ENCODE measurements at regions not wholly inside any gene's neighbourhood (a gene's known extent, or its start where the extent isn't known, plus 50 kb on each side); places are given as distances from the start of the nearest gene placed in this dataset.
A peak's percentile ranks its signal among the peaks of the same experiment; 100 is the strongest.
"Not testable (repeated sequence)": the region's sequence is repeated elsewhere in the genome, so short reads cannot be mapped to it uniquely, and the experiment has no call there.

DNA sequence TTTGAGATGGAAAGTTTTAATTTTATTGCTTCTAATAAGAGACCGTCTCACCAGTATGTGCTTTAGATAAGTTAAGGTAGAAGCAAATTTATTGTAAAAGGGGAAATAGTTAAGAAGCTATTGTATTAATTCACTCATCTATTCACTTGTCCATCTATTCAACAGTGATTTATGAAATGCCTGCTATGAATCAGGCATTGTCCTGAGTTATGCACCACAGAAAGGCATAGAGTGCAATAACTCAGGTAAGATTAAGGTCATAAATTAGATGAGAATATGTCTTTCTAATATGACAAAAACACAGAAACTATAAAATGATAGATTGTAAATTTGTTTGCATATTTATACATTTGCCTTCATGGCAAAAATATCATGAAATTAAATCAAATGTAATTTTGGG lies 379.3 kb upstream of the PCDH15 start:
- no peak for DNase-seq (ENCODE audit: low read depth)
- no peak overlapping the region for H3K4me3 ChIP-seq (ENCODE audit: low read depth, low read length)
- TF ChIP-seq, protein P1, sequence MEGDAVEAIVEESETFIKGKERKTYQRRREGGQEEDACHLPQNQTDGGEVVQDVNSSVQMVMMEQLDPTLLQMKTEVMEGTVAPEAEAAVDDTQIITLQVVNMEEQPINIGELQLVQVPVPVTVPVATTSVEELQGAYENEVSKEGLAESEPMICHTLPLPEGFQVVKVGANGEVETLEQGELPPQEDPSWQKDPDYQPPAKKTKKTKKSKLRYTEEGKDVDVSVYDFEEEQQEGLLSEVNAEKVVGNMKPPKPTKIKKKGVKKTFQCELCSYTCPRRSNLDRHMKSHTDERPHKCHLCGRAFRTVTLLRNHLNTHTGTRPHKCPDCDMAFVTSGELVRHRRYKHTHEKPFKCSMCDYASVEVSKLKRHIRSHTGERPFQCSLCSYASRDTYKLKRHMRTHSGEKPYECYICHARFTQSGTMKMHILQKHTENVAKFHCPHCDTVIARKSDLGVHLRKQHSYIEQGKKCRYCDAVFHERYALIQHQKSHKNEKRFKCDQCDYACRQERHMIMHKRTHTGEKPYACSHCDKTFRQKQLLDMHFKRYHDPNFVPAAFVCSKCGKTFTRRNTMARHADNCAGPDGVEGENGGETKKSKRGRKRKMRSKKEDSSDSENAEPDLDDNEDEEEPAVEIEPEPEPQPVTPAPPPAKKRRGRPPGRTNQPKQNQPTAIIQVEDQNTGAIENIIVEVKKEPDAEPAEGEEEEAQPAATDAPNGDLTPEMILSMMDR (conservative IDR thresholded peaks at IDR 0.05; ENCODE audit: low read depth, low read length) = no peak

GRCh38 chr10:55174419-55174818 lies 373.4 kb upstream of the PCDH15 start:
- no peak overlapping the region for H3K4me3 ChIP-seq (ENCODE audit: low read depth, low read length)
- DNase-seq (ENCODE audit: low read depth) = no peak
- TF ChIP-seq, protein P1 (conservative IDR thresholded peaks at IDR 0.05; ENCODE audit: low read depth, low read length) = peak; percentile 50

GRCh38 chr10:55169493-55169892 lies 368.5 kb upstream of the PCDH15 start:
- no peak for DNase-seq (ENCODE audit: low read depth)
- no peak overlapping the region for H3K4me3 ChIP-seq (ENCODE audit: low read depth, low read length)
- TF ChIP-seq, protein P1 (conservative IDR thresholded peaks at IDR 0.05; ENCODE audit: low read depth, low read length) = no peak

GRCh38 chr10:55168343-55168742 lies 367.3 kb upstream of the PCDH15 start:
- H3K4me3 ChIP-seq (ENCODE audit: low read depth, low read length) = no peak overlapping the region
- TF ChIP-seq, protein P1 (conservative IDR thresholded peaks at IDR 0.05; ENCODE audit: low read depth, low read length) = no peak
- DNase-seq (ENCODE audit: low read depth) = no peak

DNA sequence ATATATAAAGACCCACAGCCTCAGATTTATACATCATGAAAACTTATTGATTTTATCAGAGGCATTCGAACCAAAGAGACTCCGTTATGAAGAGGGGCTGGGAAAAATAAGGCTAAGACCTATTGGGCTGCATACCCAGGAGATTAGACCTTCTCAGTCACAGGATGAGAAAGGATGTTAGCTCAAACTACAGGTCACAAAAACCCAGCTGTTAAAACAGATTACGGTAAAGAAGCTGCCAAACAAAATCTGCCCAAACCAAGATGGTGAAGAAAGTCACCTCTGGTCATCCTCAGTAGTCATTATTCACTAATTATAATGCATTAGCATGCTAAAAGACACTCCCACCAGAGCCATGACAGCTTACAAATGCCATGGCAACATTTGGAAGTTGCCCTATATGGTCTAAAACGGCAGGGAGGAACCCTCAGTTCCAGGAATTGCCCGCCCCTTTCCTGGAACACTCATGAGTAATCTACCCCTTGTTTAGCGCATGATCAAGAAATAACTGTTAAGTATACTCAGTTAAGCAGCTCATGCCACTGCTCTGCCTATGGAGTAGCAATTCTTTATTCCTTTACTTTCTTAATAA lies 362.5 kb upstream of the PCDH15 start:
- TF ChIP-seq, protein P1 (conservative IDR thresholded peaks at IDR 0.05; ENCODE audit: low read depth, low read length) = no peak
- no peak overlapping the region for H3K4me3 ChIP-seq (ENCODE audit: low read depth, low read length)
- no peak for DNase-seq (ENCODE audit: low read depth)

DNA sequence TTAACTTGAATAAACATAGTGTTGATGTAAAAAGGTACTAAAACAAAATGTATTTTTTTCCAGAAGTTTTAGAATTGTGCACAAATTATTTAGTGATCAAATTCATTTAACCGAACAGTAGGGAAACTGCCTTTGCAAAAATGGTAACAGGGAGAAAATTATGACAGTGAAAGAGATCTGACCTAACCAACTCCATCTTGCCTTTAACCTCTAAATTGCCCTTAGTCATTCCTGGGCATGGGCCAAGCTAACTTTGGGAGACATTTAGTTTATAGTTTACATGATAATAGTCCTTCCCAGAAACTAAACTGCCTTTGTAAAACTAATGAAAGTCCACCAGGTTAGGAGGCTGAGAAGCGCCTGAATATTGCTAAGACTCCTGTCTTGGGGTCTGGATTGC lies 361.3 kb upstream of the PCDH15 start:
- DNase-seq (ENCODE audit: low read depth); H3K4me3 ChIP-seq (ENCODE audit: low read depth, low read length): not testable (repeated sequence)

GRCh38 chr10:55160655-55161283 lies 359.7 kb upstream of the PCDH15 start:
- TF ChIP-seq, protein P1 (conservative IDR thresholded peaks at IDR 0.05; ENCODE audit: low read depth, low read length) = no peak
- H3K4me3 ChIP-seq (ENCODE audit: low read depth, low read length) = no peak overlapping the region
- DNase-seq (ENCODE audit: low read depth) = no peak

Data from epithelial cell of proximal tubule (primary cell).